ENCODE measurements at regions not wholly inside any gene's neighbourhood (a gene's known extent, or its start where the extent isn't known, plus 50 kb on each side); places are given as distances from the start of the nearest gene placed in this dataset.
"Not testable (repeated sequence)": the region's sequence is repeated elsewhere in the genome, so short reads cannot be mapped to it uniquely, and the experiment has no call there.

DNA sequence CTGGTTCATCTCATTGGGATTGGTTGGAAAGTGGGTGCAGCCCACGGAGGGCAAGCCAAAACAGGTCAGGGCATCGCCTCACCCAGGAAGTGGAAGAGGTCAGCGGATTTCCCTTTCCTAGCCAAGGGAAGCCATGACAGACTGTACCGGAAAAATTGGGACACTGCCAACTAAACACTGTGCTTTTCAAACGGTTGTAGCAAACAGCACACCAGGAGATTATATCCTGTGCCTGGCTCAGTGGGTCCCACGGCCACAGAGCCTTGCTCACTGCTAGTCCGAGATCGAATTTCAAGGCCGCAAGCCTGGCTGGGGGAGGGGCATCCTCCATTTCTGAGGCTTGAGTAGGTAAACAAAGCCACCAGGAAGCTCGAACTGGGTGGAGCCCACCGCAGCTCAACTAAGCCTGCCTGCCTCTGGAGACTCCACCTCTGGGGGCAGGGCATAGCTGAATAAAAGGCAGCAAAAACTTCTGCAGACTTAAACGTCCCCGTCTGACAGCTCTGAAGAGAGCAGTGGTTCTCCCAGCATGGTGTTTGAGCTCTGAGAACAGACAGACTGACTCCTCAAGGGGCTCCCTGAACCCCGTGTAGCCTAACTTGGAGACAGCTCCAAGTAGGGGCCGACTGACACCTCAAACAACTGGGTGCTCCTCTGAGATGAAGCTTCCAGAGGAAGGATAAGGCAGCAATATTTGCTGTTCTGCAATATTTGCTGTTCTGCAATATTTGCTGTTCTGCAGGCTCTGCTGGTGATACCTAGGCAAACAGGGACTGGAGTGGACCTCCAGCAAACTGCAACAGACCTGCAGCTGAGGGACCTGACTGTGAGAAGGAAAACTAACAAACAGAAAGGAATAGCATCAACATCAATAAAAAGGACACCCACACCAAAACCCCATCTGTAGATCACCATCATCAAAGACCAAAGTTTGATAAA, 191.0 kb upstream of the IRAK1BP1 start:
- not testable (repeated sequence) for DNase-seq

GRCh38 chr6:78688668-78689067, 178.7 kb upstream of the IRAK1BP1 start:
- no peak for DNase-seq

DNA sequence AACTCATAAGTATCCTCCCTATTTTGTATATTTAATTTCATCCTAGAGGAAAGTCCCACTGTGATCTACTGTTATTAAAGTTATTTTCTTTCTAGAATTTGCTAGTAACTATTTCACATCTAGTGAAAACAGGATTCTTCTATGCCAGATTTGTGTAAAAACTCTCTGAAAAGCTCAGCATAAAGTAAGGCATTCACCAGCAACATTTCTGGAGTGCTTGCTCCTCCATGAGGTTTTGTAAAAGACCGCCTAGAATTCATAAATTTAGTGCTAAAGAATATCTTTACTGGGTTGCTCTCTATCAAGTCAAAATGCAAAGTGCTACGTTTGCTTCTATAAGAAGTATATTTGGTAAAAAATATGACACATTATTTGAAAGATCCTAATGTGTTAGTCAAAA, 173.5 kb upstream of the IRAK1BP1 start:
- no peak for DNase-seq

- not testable (repeated sequence) for DNase-seq
These were observed 172.7 kb upstream of the IRAK1BP1 start for GRCh38 chr6:78694628-78695027.

DNA sequence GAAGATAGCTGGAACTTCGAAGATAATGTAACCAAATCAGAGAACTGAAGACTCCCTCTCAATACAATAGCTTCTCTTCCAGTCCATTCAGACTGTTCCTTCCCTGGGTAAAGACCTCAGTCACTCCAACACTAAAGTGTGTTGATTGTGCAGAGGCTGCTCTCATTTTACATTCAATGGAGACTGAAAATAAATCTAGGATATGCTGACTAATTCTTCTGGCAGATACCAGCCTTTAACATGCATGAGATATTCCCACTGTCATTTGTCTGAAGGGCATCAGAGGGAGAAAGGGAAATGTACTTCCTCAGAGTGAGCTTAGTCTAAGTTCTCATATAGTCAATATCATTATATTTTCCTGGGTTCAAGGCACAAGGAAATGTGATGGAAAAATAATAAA, 166.4 kb upstream of the IRAK1BP1 start:
- no peak for DNase-seq

- no peak for DNase-seq
These were observed 165.9 kb upstream of the IRAK1BP1 start for GRCh38 chr6:78701407-78701806.

GRCh38 chr6:78709021-78709420, 158.3 kb upstream of the IRAK1BP1 start:
- DNase-seq: no peak

- DNase-seq: no peak
These were observed 153.8 kb upstream of the IRAK1BP1 start for GRCh38 chr6:78713564-78713963.

DNA sequence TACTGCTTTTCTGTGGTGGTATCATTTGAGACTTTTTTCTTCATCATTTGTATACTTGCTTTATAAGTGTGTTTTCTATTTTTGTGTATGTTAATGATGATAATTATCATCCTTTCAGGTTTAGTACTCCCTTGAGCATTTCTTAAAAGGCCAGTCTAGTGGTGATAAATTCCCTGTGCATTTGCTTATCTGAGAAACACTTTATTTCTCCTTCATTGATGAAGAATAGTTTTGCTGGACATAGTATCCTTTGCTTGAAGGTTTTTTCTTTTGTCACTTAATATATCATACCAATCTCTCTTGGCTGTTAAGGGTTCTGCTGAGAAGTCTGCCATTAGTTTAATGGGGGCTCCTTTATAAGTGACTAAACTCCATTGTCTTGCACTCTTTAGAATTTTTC, 123.2 kb upstream of the IRAK1BP1 start:
- no peak for DNase-seq

DNA sequence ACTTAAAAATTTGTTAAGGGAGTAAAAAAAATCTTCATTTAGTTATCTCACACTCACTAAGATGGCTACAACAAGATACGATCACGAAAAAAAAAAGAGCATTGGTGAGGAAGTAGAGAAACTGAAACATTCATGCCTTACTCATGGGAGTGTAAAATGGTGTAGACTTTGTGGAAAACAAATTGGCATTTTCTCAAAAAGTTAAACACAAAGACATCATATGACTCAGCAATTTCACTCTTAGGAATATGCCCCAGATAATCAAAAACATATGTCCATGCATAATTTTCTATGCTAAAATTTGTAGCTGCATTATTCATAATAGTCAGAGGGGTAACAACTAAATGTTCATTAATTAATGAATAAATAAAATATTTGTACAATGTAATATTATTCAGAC, 120.9 kb upstream of the IRAK1BP1 start:
- DNase-seq: no peak

- DNase-seq: no peak
These were observed 118.0 kb upstream of the IRAK1BP1 start for GRCh38 chr6:78749326-78749725.

GRCh38 chr6:78758297-78758798, 109.0 kb upstream of the IRAK1BP1 start:
- DNase-seq: not testable (repeated sequence)

- no peak for DNase-seq
These were observed 99.1 kb upstream of the IRAK1BP1 start for GRCh38 chr6:78768271-78768670.

DNA sequence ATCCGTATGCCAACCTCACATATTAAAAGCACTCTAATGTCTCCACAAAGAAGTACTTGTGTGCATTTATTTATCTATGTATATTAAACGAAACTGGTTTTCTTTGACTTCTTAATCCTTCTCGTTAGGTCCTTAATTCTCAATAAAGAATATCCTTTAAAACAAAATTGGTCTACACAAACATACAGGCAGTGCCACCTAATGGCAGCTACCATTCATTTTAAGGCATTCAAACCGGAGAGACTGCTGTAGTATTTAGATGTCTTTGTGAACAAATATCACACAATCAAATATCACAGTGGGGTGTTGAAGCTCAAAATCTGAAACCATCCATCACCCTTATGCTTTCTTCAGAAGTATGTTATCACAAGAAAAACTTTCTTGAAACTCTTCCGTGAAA, 96.6 kb upstream of the IRAK1BP1 start:
- DNase-seq: no peak

GRCh38 chr6:78771586-78771985, 95.8 kb upstream of the IRAK1BP1 start:
- DNase-seq: no peak

GRCh38 chr6:78781001-78781400, 86.3 kb upstream of the IRAK1BP1 start:
- DNase-seq: no peak

- not testable (repeated sequence) for DNase-seq
These were observed 84.0 kb upstream of the IRAK1BP1 start for GRCh38 chr6:78783366-78783765.

- DNase-seq: no peak
These were observed 70.1 kb upstream of the IRAK1BP1 start for GRCh38 chr6:78797270-78797669.

DNA sequence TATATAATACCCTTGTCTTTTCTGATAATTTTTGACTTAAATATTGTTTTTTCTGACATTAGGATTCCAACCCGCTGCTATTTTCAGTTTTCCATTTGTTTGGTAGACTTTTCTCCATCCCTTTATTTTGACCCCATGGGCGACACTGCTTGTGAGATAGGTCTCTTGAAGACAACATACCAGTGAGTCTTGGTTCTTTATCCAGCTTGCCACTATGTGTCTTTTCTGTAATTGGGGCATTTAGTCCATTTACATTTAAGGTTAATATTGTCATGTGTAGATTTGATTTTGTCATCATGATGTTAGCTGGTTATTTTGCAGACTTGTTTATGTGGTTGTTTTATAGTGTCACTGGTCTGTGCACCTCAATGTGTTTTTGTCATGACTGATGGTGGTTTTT, 67.7 kb upstream of the IRAK1BP1 start:
- DNase-seq: no peak

GRCh38 chr6:78806792-78807191, 60.6 kb upstream of the IRAK1BP1 start:
- not testable (repeated sequence) for DNase-seq

GRCh38 chr6:78807655-78808355, 59.5 kb upstream of the IRAK1BP1 start:
- DNase-seq: not testable (repeated sequence)

DNA sequence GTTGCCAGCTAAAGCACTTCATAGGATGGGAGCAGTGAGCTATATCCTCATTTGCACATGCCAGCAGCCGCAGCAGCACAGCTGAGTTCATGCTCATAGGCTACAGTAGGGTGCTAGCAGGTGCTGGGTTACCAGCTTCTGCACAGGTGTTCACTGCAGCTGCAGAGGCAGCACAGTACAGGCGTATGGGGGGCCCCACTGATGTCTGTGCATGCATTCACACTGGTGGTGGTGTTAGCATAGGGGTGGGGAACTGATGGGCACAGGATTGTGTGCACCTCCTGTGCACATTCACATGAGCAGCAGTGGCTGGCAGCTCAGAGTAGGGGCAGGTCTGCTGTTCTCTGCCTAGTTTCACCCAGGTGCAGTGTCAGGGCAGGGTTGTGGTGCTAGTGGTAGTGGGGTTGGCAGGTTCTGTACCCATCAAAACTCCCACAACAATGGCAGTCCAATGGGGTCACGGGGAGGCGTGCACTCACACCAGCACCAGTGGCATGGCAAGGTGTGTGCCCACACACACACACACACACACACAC, 58.9 kb upstream of the IRAK1BP1 start:
- DNase-seq: no peak

DNA sequence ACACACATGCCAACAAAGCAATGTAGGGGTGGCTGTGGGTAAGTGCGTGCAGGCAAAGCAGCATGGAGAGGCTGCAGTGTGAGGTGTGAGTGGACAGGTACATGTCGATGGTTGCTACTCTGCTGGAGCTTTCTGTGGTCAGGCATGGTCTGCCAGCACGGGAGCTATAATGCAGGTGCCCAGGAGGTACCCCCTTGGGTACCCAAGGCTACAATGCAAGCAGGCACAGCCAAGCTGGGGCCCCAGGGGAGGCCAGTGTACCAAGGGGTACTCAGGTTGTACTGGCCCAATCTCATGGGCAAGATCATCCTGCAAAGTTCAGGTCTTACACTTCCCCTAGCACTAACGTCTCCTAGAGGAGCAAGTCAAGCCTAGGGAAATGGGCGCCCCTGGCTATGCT, 58.4 kb upstream of the IRAK1BP1 start:
- no peak for DNase-seq

GRCh38 chr6:78810146-78810545, 57.2 kb upstream of the IRAK1BP1 start:
- peak; percentile 28 to 59 for DNase-seq
